Upper lobe of left lung (tissue), 6 donors: ENCODE measurements at regions not wholly inside any gene's neighbourhood (a gene's known extent, or its start where the extent isn't known, plus 50 kb on each side); places are given as distances from the start of the nearest gene placed in this dataset.
A peak's percentile ranks its signal among the peaks of the same experiment; 100 is the strongest.

Source experiments
- ATAC-seq, 2 donors: fragments of 200-7000 bp; cut with Tn5 transposase; one replicate each; pipeline ENCODE4 v1.9.1; 2022; ENCODE audit warnings: mild to moderate bottlenecking in 2 of 2, moderate library complexity in 2 of 2; ENCODE audit not compliant: low FRiP score in 2 of 2
- DNase-seq, 2 donors: peaks; one replicate each; pipeline ENCODE4 v3.0.0-alpha.2; 2019 to 2020
- H3K27ac ChIP-seq, 4 donors: fragments of 200-600 bp; sonication (generic); one replicate each; pipeline ENCODE4 v1.5.1; 2016 to 2019
- H3K27me3 ChIP-seq, 4 donors: fragments of 200-600 bp; sonication (generic); one replicate each; pipeline ENCODE4 v1.5.1; 2017 to 2019
- H3K36me3 ChIP-seq, 4 donors: fragments of 200-600 bp; sonication (generic); one replicate each; pipeline ENCODE4 v1.5.1; 2016 to 2019
- H3K4me1 ChIP-seq, 4 donors: fragments of 200-600 bp; sonication (generic); one replicate each; pipeline ENCODE4 v1.5.1; 2018 to 2019
- H3K4me3 ChIP-seq, 4 donors: fragments of 200-600 bp; sonication (generic); one replicate each; pipeline ENCODE4 v1.5.1; 2017 to 2019; ENCODE audit warnings: mild to moderate bottlenecking in 2 of 4, moderate library complexity in 1 of 4
- H3K9me3 ChIP-seq, 4 donors: fragments of 200-600 bp; sonication (generic); one replicate each; pipeline ENCODE4 v1.5.1; 2018 to 2019
- CTCF ChIP-seq, 6 experiments: fragments of 450-650 bp in 4 of 6; fragments of 200-600 bp in 2 of 6; sonication (generic) in 2 of 6; IDR thresholded peaks; one replicate each; pipeline ENCODE4 v1.5.1; 2016 to 2019; ENCODE audit warnings: antibody characterized with exemption in 6 of 6
- EP300 ChIP-seq, 4 donors: sonication (generic); formaldehyde crosslinking; IDR thresholded peaks; one replicate each; pipeline ENCODE4 v1.5.1; 2017; ENCODE audit warnings: antibody characterized with exemption in 4 of 4, control low read depth in 2 of 4
- POLR2A ChIP-seq, 4 donors: fragments of 450-650 bp; IDR thresholded peaks; one replicate each; pipeline ENCODE4 v1.5.1; 2016 to 2017; ENCODE audit warnings: antibody characterized with exemption in 4 of 4, mild to moderate bottlenecking in 2 of 4
- POLR2AphosphoS5 ChIP-seq, 2 donors: sonication (generic); formaldehyde crosslinking; IDR thresholded peaks; one replicate each; pipeline ENCODE4 v1.5.1; 2017; ENCODE audit warnings: antibody characterized with exemption in 2 of 2
- WGBS, 2 donors: methylation state at CpG; one replicate each; pipeline ENCODE4 v1.1.5; 2017 to 2018; 5-methylcytosine and 5-hydroxymethylcytosine counted together
- donor health status: DM: no; HTN: no; CAD: no; lungs with moderate emphysema.
- donor health status: DM: no; HTN: yes; CAD: no; lungs with severe emphysema.

- peaks cover 0 to 11% (median 2%) of the 10 kb centered on the region in 4 donors for H3K9me3 ChIP-seq
- WGBS, 2 donors = 29 to 48% methylated on average over 2 of the region's 2 CpGs
- no peak for TF ChIP-seq CTCF (IDR thresholded peaks at IDR 0.05)
- TF ChIP-seq EP300 (IDR thresholded peaks at IDR 0.05) = no peak
- TF ChIP-seq POLR2A (IDR thresholded peaks at IDR 0.05) = no peak
- TF ChIP-seq POLR2AphosphoS5 (IDR thresholded peaks at IDR 0.05) = no peak
- ATAC-seq (peak in 1 of 2 donors; percentile 26), DNase-seq (peak in 1 of 2 donors; percentile 26)
- no peaks in the 10 kb centered on the region for H3K27me3 ChIP-seq
- H3K27ac ChIP-seq = no peak overlapping the region
- no peak overlapping the region for H3K4me3 ChIP-seq
- H3K36me3 ChIP-seq = no peaks in the 10 kb centered on the region
- no peaks in the 10 kb centered on the region for H3K4me1 ChIP-seq
Observed at GRCh38 chr2:117232305-117232704, 582.2 kb upstream of the DDX18 start.

- DNase-seq (no peak), ATAC-seq (no peak)
- Histone ChIP-seq H3K4me3 (no peak overlapping the region), H3K4me1 (no peaks in the 10 kb centered on the region), H3K27ac (no peak overlapping the region), H3K36me3 (no peaks in the 10 kb centered on the region), H3K9me3 (no peaks in the 10 kb centered on the region), H3K27me3 (no peaks in the 10 kb centered on the region)
- TF ChIP-seq CTCF (IDR thresholded peaks at IDR 0.05) (no peak), POLR2A (IDR thresholded peaks at IDR 0.05) (no peak), POLR2AphosphoS5 (IDR thresholded peaks at IDR 0.05) (no peak), EP300 (IDR thresholded peaks at IDR 0.05) (no peak)
- 50 to 58% methylated on average over 6 of the region's 6 CpGs for WGBS, 2 donors
Observed at GRCh38 chr2:117257362-117257761, 557.1 kb upstream of the DDX18 start.

GRCh38 chr2:117269574-117269973 is 544.9 kb upstream of the DDX18 start:
- WGBS, 2 donors = 18 to 26% methylated on average over 1 of the region's 1 CpG
- H3K27me3 ChIP-seq = no peaks in the 10 kb centered on the region
- H3K27ac ChIP-seq = no peak overlapping the region
- ATAC-seq (no peak), DNase-seq (no peak)
- H3K9me3 ChIP-seq = peaks cover 0 to 5% (median 0%) of the 10 kb centered on the region in 4 donors
- H3K4me1 ChIP-seq = no peaks in the 10 kb centered on the region
- no peak overlapping the region for H3K4me3 ChIP-seq
- H3K36me3 ChIP-seq = no peaks in the 10 kb centered on the region
- no peak for TF ChIP-seq EP300 (IDR thresholded peaks at IDR 0.05)
- TF ChIP-seq CTCF (IDR thresholded peaks at IDR 0.05) = no peak
- no peak for TF ChIP-seq POLR2AphosphoS5 (IDR thresholded peaks at IDR 0.05)
- no peak for TF ChIP-seq POLR2A (IDR thresholded peaks at IDR 0.05)

- no peaks in the 10 kb centered on the region for H3K36me3 ChIP-seq
- TF ChIP-seq EP300 (IDR thresholded peaks at IDR 0.05) = no peak
- TF ChIP-seq POLR2AphosphoS5 (IDR thresholded peaks at IDR 0.05) = no peak
- TF ChIP-seq POLR2A (IDR thresholded peaks at IDR 0.05) = no peak
- TF ChIP-seq CTCF (IDR thresholded peaks at IDR 0.05) = no peak
- WGBS, 2 donors = 31 to 41% methylated on average over 1 of the region's 1 CpG
- no peaks in the 10 kb centered on the region for H3K27me3 ChIP-seq
- H3K4me1 ChIP-seq = no peaks in the 10 kb centered on the region
- no peaks in the 10 kb centered on the region for H3K9me3 ChIP-seq
- no peak for ATAC-seq
- no peak for DNase-seq
- H3K4me3 ChIP-seq = no peak overlapping the region
- H3K27ac ChIP-seq = no peak overlapping the region
Observed at GRCh38 chr2:117271631-117272030, 542.9 kb upstream of the DDX18 start.

GRCh38 chr2:117273009-117273671 is 541.4 kb upstream of the DDX18 start:
- Histone ChIP-seq H3K9me3 (no peaks in the 10 kb centered on the region), H3K4me3 (no peak overlapping the region), H3K27me3 (no peaks in the 10 kb centered on the region), H3K36me3 (no peaks in the 10 kb centered on the region), H3K27ac (no peak overlapping the region), H3K4me1 (no peaks in the 10 kb centered on the region)
- no peak for TF ChIP-seq EP300 (IDR thresholded peaks at IDR 0.05)
- no peak for TF ChIP-seq POLR2AphosphoS5 (IDR thresholded peaks at IDR 0.05)
- no peak for TF ChIP-seq POLR2A (IDR thresholded peaks at IDR 0.05)
- no peak for TF ChIP-seq CTCF (IDR thresholded peaks at IDR 0.05)
- ATAC-seq = no peak
- 48 to 56% methylated on average over 6 of the region's 6 CpGs for whole genome bisulfite sequencing, 2 donors
- no peak for DNase-seq
